GM18868 (cell line): ENCODE measurements at regions not wholly inside any gene's neighbourhood (a gene's known extent, or its start where the extent isn't known, plus 50 kb on each side); places are given as distances from the start of the nearest gene placed in this dataset.
"Not testable (repeated sequence)": the region's sequence is repeated elsewhere in the genome, so short reads cannot be mapped to it uniquely, and the experiment has no call there.

Experiments
- ATAC-seq: cut with Tn5 transposase; IDR thresholded peaks from one replicate; pipeline ENCODE4 v1.9.1; 2021; ENCODE audit warnings: mild to moderate bottlenecking, moderate library complexity; ENCODE audit not compliant: unreplicated experiment

GRCh38 chr1:157272729-157273524 lies 134.7 kb upstream of the ETV3 start:
- no peak for ATAC-seq

GRCh38 chr1:157272264-157272663 lies 134.1 kb upstream of the ETV3 start:
- ATAC-seq: no peak

- ATAC-seq: no peak
Observed at GRCh38 chr1:157270705-157271274, 132.6 kb upstream of the ETV3 start.

- peak; percentile 87 for ATAC-seq
Observed at GRCh38 chr1:157269656-157270375, 131.6 kb upstream of the ETV3 start.

GRCh38 chr1:157262891-157263290 lies 124.7 kb upstream of the ETV3 start:
- no peak for ATAC-seq

GRCh38 chr1:157262422-157262821 lies 124.2 kb upstream of the ETV3 start:
- no peak for ATAC-seq

GRCh38 chr1:157255891-157256290 lies 117.7 kb upstream of the ETV3 start:
- not testable (repeated sequence) for ATAC-seq

- not testable (repeated sequence) for ATAC-seq
Observed at GRCh38 chr1:157254183-157254582, 116.0 kb upstream of the ETV3 start.

- ATAC-seq: no peak
Observed at GRCh38 chr1:157252473-157252872, 114.3 kb upstream of the ETV3 start.

- no peak for ATAC-seq
Observed at GRCh38 chr1:157249739-157250138, 111.5 kb upstream of the ETV3 start.

- ATAC-seq: peak; percentile 71
Observed at GRCh38 chr1:157249326-157249725, 111.1 kb upstream of the ETV3 start.

- not testable (repeated sequence) for ATAC-seq
Observed at GRCh38 chr1:157247764-157248049, 109.5 kb upstream of the ETV3 start.

- ATAC-seq: no peak
Observed at GRCh38 chr1:157247005-157247763, 109.0 kb upstream of the ETV3 start.

GRCh38 chr1:157245823-157246222 lies 107.6 kb upstream of the ETV3 start:
- ATAC-seq: no peak

- ATAC-seq: no peak
Observed at GRCh38 chr1:157241185-157241538, 103.0 kb upstream of the ETV3 start.

GRCh38 chr1:157240495-157241184 lies 102.4 kb upstream of the ETV3 start:
- no peak for ATAC-seq

- no peak for ATAC-seq
Observed at GRCh38 chr1:157239936-157240335, 101.7 kb upstream of the ETV3 start.

GRCh38 chr1:157238585-157238984 lies 100.4 kb upstream of the ETV3 start:
- no peak for ATAC-seq

GRCh38 chr1:157237981-157238380 lies 99.8 kb upstream of the ETV3 start:
- no peak for ATAC-seq

- no peak for ATAC-seq
Observed at GRCh38 chr1:157237522-157237921, 99.3 kb upstream of the ETV3 start.

GRCh38 chr1:157236072-157236471 lies 97.9 kb upstream of the ETV3 start:
- ATAC-seq: no peak
